ENCODE measurements at regions not wholly inside any gene's neighbourhood (a gene's known extent, or its start where the extent isn't known, plus 50 kb on each side); places are given as distances from the start of the nearest gene placed in this dataset.

- TF ChIP-seq CTCF (IDR thresholded peaks at IDR 0.05) (no peak), EZH2 (IDR thresholded peaks at IDR 0.05; ENCODE audit: borderline replicate concordance, insufficient read depth, low read depth, low read length, poor library complexity, severe bottlenecking) (no peak)
These were observed 321.8 kb downstream of the ZEB2 start for GRCh38 chr2:144198116-144198515.
